ENCODE measurements at regions not wholly inside any gene's neighbourhood (a gene's known extent, or its start where the extent isn't known, plus 50 kb on each side); places are given as distances from the start of the nearest gene placed in this dataset.

- H3K9me3 ChIP-seq (ENCODE audit: control insufficient read depth, insufficient read depth, low read depth, low read length): no peaks in the 10 kb centered on the region
- no peak overlapping the region for H3K4me3 ChIP-seq (ENCODE audit: low read depth, low read length)
- no peak overlapping the region for H3K27ac ChIP-seq (ENCODE audit: low read depth, low read length)
- no peaks in the 10 kb centered on the region for H3K27me3 ChIP-seq (ENCODE audit: control insufficient read depth, insufficient read depth, low read length)
- no peaks in the 10 kb centered on the region for H3K4me1 ChIP-seq (ENCODE audit: control insufficient read depth, insufficient read depth, low read length)
- no peak overlapping the region for H3K9ac ChIP-seq (ENCODE audit: low read length)
- H3K36me3 ChIP-seq (ENCODE audit: control insufficient read depth, insufficient read depth, low read length): no peaks in the 10 kb centered on the region
Measured at GRCh38 chr18:65326805-65327204, 424.0 kb upstream of the CDH7 start.

GRCh38 chr18:65322895-65323294 is 427.9 kb upstream of the CDH7 start:
- Histone ChIP-seq H3K9ac (ENCODE audit: low read length) (no peak overlapping the region), H3K4me3 (ENCODE audit: low read depth, low read length) (no peak overlapping the region), H3K36me3 (ENCODE audit: control insufficient read depth, insufficient read depth, low read length) (no peaks in the 10 kb centered on the region), H3K27ac (ENCODE audit: low read depth, low read length) (no peak overlapping the region), H3K4me1 (ENCODE audit: control insufficient read depth, insufficient read depth, low read length) (no peaks in the 10 kb centered on the region), H3K27me3 (ENCODE audit: control insufficient read depth, insufficient read depth, low read length) (no peaks in the 10 kb centered on the region), H3K9me3 (ENCODE audit: control insufficient read depth, insufficient read depth, low read depth, low read length) (no peaks in the 10 kb centered on the region)

GRCh38 chr18:65298422-65298821 is 452.4 kb upstream of the CDH7 start:
- no peaks in the 10 kb centered on the region for H3K36me3 ChIP-seq (ENCODE audit: control insufficient read depth, insufficient read depth, low read length)
- no peak overlapping the region for H3K27ac ChIP-seq (ENCODE audit: low read depth, low read length)
- no peaks in the 10 kb centered on the region for H3K9me3 ChIP-seq (ENCODE audit: control insufficient read depth, insufficient read depth, low read depth, low read length)
- no peaks in the 10 kb centered on the region for H3K4me1 ChIP-seq (ENCODE audit: control insufficient read depth, insufficient read depth, low read length)
- no peak overlapping the region for H3K4me3 ChIP-seq (ENCODE audit: low read depth, low read length)
- H3K9ac ChIP-seq (ENCODE audit: low read length): no peak overlapping the region
- H3K27me3 ChIP-seq (ENCODE audit: control insufficient read depth, insufficient read depth, low read length): no peaks in the 10 kb centered on the region

DNA sequence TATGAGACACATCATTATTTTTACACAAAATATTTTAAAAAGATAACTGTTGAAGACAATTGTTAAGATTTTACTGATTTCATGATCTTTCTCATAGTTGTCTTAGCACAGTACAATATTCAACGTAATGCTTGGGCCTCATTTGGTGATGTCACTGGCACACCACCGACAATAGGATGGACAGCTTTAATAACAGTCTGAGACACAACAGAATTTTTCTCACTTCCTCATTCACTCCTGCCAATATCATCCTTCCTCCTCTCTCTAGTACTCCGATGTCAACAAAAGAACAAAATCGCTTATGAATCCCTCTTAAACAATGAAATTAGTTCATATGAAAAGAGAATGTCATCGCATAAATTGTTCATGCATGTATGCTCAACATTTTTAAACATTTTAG is 461.9 kb upstream of the CDH7 start:
- Histone ChIP-seq H3K4me3 (ENCODE audit: low read depth, low read length) (no peak overlapping the region), H3K9me3 (ENCODE audit: control insufficient read depth, insufficient read depth, low read depth, low read length) (no peaks in the 10 kb centered on the region), H3K36me3 (ENCODE audit: control insufficient read depth, insufficient read depth, low read length) (no peaks in the 10 kb centered on the region), H3K27ac (ENCODE audit: low read depth, low read length) (no peak overlapping the region), H3K4me1 (ENCODE audit: control insufficient read depth, insufficient read depth, low read length) (no peaks in the 10 kb centered on the region), H3K9ac (ENCODE audit: low read length) (no peak overlapping the region), H3K27me3 (ENCODE audit: control insufficient read depth, insufficient read depth, low read length) (no peaks in the 10 kb centered on the region)

GRCh38 chr18:65287652-65288051 is 463.2 kb upstream of the CDH7 start:
- no peaks in the 10 kb centered on the region for H3K27me3 ChIP-seq (ENCODE audit: control insufficient read depth, insufficient read depth, low read length)
- no peaks in the 10 kb centered on the region for H3K4me1 ChIP-seq (ENCODE audit: control insufficient read depth, insufficient read depth, low read length)
- H3K36me3 ChIP-seq (ENCODE audit: control insufficient read depth, insufficient read depth, low read length): no peaks in the 10 kb centered on the region
- H3K9me3 ChIP-seq (ENCODE audit: control insufficient read depth, insufficient read depth, low read depth, low read length): no peaks in the 10 kb centered on the region
- H3K4me3 ChIP-seq (ENCODE audit: low read depth, low read length): no peak overlapping the region
- no peak overlapping the region for H3K9ac ChIP-seq (ENCODE audit: low read length)
- no peak overlapping the region for H3K27ac ChIP-seq (ENCODE audit: low read depth, low read length)

DNA sequence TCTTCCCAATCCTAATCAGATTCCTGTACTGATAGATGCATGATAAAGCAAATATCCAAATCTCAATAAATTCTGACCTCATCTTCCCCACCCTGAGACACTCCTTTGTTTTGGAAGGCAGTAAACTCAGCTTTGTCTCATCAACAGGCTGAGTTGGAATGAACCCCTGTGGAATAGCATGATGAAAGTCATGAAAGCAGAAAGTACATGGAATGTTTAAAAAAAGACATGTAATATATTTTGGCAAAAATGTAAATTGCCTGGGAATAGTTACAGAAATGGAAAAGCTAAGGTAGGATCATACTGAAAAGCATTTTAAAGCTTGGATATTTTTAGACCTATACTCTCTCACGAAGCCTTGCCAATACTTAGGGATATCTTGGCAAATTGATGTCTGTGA is 468.7 kb upstream of the CDH7 start:
- no peak overlapping the region for H3K27ac ChIP-seq (ENCODE audit: low read depth, low read length)
- H3K4me1 ChIP-seq (ENCODE audit: control insufficient read depth, insufficient read depth, low read length): peaks cover 13% of the 10 kb centered on the region
- no peak overlapping the region for H3K9ac ChIP-seq (ENCODE audit: low read length)
- no peaks in the 10 kb centered on the region for H3K9me3 ChIP-seq (ENCODE audit: control insufficient read depth, insufficient read depth, low read depth, low read length)
- no peak overlapping the region for H3K4me3 ChIP-seq (ENCODE audit: low read depth, low read length)
- no peaks in the 10 kb centered on the region for H3K36me3 ChIP-seq (ENCODE audit: control insufficient read depth, insufficient read depth, low read length)
- no peaks in the 10 kb centered on the region for H3K27me3 ChIP-seq (ENCODE audit: control insufficient read depth, insufficient read depth, low read length)

DNA sequence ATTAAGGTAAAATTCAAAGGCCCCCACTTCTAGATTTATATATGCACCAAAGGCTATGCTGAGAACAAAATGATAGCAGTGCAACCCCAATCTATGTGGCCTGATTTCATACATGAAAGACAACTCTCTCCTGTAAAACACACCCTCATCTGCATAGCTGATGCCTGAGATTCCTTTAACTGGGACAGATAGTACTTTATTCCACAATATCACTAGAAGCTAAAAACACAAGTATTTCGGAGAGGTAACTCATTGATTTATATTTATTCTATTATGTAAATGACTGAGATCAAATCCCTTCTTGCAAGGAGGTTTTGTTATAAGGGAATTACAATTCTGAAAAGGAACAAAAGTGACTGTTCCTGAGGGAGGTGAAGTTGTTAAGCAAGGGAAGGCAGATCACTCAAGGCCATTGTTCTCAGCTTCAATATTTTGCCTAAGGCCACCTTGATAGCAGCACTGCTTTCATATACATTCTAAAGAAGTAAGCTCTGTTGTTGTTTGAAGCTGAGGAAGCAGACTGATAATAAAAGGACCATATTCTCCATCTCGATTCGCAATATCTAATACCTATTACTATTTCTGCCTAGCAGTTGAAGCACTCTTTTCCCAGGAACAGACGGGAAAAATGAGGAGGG is 471.0 kb upstream of the CDH7 start:
- no peak overlapping the region for H3K4me3 ChIP-seq (ENCODE audit: low read depth, low read length)
- H3K9ac ChIP-seq (ENCODE audit: low read length): no peak overlapping the region

DNA sequence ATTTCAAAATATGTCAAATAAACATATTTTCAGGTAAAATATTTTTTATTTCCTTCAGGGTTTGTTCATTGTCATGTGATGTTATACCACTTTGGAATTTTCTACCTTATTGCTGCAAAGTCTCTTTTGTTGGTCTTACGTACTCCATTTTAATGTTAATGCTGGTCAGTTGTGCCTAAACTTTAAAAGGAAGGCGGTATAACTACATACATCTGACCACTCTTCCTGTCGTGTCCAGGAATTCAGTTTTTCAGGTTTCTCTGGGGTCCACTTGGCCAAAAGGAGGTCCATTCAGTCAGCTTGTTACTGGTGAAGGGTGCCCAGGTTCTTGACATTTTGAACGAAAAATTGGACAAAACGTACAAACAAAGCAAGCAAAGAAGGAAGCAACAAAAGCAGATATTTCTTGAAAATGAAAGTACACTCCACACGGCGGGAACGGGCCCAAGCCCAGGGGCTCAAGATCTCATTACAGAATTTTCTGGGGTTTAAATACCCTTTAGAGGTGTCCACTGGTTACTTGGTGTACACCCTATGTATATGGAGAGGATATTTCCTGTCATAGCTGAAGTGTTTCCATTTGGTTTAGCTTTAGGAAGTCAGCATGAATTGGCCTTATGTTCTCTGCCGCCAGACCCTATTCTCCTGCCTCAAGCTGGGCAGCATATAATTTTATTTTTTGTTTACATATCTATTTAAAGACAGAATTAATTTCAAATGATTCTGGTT is 471.7 kb upstream of the CDH7 start:
- no peaks in the 10 kb centered on the region for H3K9me3 ChIP-seq (ENCODE audit: control insufficient read depth, insufficient read depth, low read depth, low read length)
- H3K4me3 ChIP-seq (ENCODE audit: low read depth, low read length): no peak overlapping the region
- H3K9ac ChIP-seq (ENCODE audit: low read length): no peak overlapping the region
- H3K36me3 ChIP-seq (ENCODE audit: control insufficient read depth, insufficient read depth, low read length): no peaks in the 10 kb centered on the region
- no peaks in the 10 kb centered on the region for H3K27me3 ChIP-seq (ENCODE audit: control insufficient read depth, insufficient read depth, low read length)
- H3K4me1 ChIP-seq (ENCODE audit: control insufficient read depth, insufficient read depth, low read length): peaks cover 13% of the 10 kb centered on the region
- peak overlapping the region; percentile 47; the same call in 1 of the 2 replicates for H3K27ac ChIP-seq (ENCODE audit: low read depth, low read length)

More for the DNA sequence above, 471.0 kb upstream of the CDH7 start:
- H3K27me3 ChIP-seq (ENCODE audit: control insufficient read depth, insufficient read depth, low read length): no peaks in the 10 kb centered on the region
- H3K36me3 ChIP-seq (ENCODE audit: control insufficient read depth, insufficient read depth, low read length): no peaks in the 10 kb centered on the region
- H3K9me3 ChIP-seq (ENCODE audit: control insufficient read depth, insufficient read depth, low read depth, low read length): no peaks in the 10 kb centered on the region
- H3K4me1 ChIP-seq (ENCODE audit: control insufficient read depth, insufficient read depth, low read length): peaks cover 13% of the 10 kb centered on the region
- H3K27ac ChIP-seq (ENCODE audit: low read depth, low read length): no peak overlapping the region

DNA sequence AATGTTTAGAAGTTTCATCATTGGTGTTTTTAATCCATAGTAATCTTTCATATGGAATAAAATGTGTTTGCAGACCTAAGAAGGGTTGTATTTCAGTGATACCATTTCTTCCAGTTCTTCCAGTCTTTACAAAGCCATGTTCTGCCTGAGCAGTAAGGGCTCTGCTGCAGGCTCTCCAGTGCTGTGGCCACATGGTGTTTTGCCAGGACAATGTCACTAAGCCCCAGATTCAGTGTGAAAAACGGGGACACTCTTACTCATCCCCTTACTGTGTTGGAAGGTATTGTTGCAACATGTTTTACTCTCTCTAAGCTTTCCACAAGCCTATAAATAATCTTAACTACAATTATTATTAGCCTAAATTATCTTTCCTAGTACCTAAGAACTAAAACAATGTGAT is 481.4 kb upstream of the CDH7 start:
- no peaks in the 10 kb centered on the region for H3K27me3 ChIP-seq (ENCODE audit: control insufficient read depth, insufficient read depth, low read length)
- no peak overlapping the region for H3K9ac ChIP-seq (ENCODE audit: low read length)
- H3K4me1 ChIP-seq (ENCODE audit: control insufficient read depth, insufficient read depth, low read length): no peaks in the 10 kb centered on the region
- H3K4me3 ChIP-seq (ENCODE audit: low read depth, low read length): no peak overlapping the region
- H3K9me3 ChIP-seq (ENCODE audit: control insufficient read depth, insufficient read depth, low read depth, low read length): no peaks in the 10 kb centered on the region
- no peaks in the 10 kb centered on the region for H3K36me3 ChIP-seq (ENCODE audit: control insufficient read depth, insufficient read depth, low read length)
- no peak overlapping the region for H3K27ac ChIP-seq (ENCODE audit: low read depth, low read length)

GRCh38 chr18:65265761-65266160 is 485.1 kb upstream of the CDH7 start:
- no peaks in the 10 kb centered on the region for H3K9me3 ChIP-seq (ENCODE audit: control insufficient read depth, insufficient read depth, low read depth, low read length)
- H3K27me3 ChIP-seq (ENCODE audit: control insufficient read depth, insufficient read depth, low read length): no peaks in the 10 kb centered on the region
- no peak overlapping the region for H3K27ac ChIP-seq (ENCODE audit: low read depth, low read length)
- H3K4me3 ChIP-seq (ENCODE audit: low read depth, low read length): no peak overlapping the region
- no peak overlapping the region for H3K9ac ChIP-seq (ENCODE audit: low read length)
- no peaks in the 10 kb centered on the region for H3K4me1 ChIP-seq (ENCODE audit: control insufficient read depth, insufficient read depth, low read length)
- H3K36me3 ChIP-seq (ENCODE audit: control insufficient read depth, insufficient read depth, low read length): no peaks in the 10 kb centered on the region

DNA sequence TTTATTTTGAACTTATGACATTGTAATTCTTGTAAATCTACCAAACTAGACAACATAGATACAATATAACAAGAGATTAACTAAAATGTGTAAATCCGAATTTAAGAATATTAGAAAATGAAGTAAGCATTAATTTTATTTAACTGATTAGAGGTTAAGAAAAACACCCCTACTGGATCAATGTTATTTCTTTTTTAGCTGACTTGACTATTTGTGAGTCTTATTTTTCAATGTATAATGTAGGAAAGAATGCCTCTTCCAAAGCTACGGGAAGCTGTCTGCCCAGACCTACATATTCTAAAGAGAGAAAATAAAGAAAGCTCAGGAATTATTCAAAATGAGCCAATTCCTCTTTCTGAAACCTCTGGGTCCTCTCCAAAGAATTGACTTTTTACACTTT is 490.8 kb upstream of the CDH7 start:
- H3K36me3 ChIP-seq (ENCODE audit: control insufficient read depth, insufficient read depth, low read length): no peaks in the 10 kb centered on the region
- H3K9me3 ChIP-seq (ENCODE audit: control insufficient read depth, insufficient read depth, low read depth, low read length): no peaks in the 10 kb centered on the region
- H3K9ac ChIP-seq (ENCODE audit: low read length): no peak overlapping the region
- H3K27ac ChIP-seq (ENCODE audit: low read depth, low read length): no peak overlapping the region
- no peak overlapping the region for H3K4me3 ChIP-seq (ENCODE audit: low read depth, low read length)
- peaks cover 5% of the 10 kb centered on the region for H3K4me1 ChIP-seq (ENCODE audit: control insufficient read depth, insufficient read depth, low read length)
- H3K27me3 ChIP-seq (ENCODE audit: control insufficient read depth, insufficient read depth, low read length): peaks cover 3% of the 10 kb centered on the region; the same call in 1 of the 2 replicates

All from HUES6 (cell line).